ENCODE measurements at regions not wholly inside any gene's neighbourhood (a gene's known extent, or its start where the extent isn't known, plus 50 kb on each side); places are given as distances from the start of the nearest gene placed in this dataset.

- Histone ChIP-seq H3K4me1 (ENCODE audit: control insufficient read depth in 1 of 2, insufficient read depth in 2 of 2, low read length in 2 of 2) (peaks cover 64 to 67% of the 10 kb centered on the region in 2 donors), H2AFZ (ENCODE audit: insufficient read depth, low read depth, low read length, poor library complexity, severe bottlenecking) (no peak overlapping the region), H3K9me3 (replicated peaks in 1 of 2; ENCODE audit: control insufficient read depth in 1 of 2, insufficient read depth in 1 of 2, low read length in 2 of 2) (no peaks in the 10 kb centered on the region), H3K9ac (ENCODE audit: insufficient read depth, low read length, poor library complexity, severe bottlenecking) (peak overlapping the region; percentile 20), H3K4me3 (replicated peaks in 1 of 3; ENCODE audit: low read depth in 2 of 3, low read length in 3 of 3) (no peak overlapping the region), H3K79me2 (ENCODE audit: insufficient read depth, low read length) (no peaks in the 10 kb centered on the region), H4K20me1 (ENCODE audit: insufficient read depth, low read length) (no peaks in the 10 kb centered on the region), H3K36me3 (replicated peaks in 1 of 2; ENCODE audit: control insufficient read depth in 1 of 2, insufficient read depth in 2 of 2, low read length in 2 of 2) (no peaks in the 10 kb centered on the region), H3K4me2 (replicated peaks; ENCODE audit: extremely low read depth, low read length, poor library complexity, severe bottlenecking) (peak overlapping the region; percentile 26), H3K27me3 (ENCODE audit: control insufficient read depth in 2 of 2, insufficient read depth in 2 of 2, low read length in 2 of 2) (no peaks in the 10 kb centered on the region), H3K27ac (ENCODE audit: low read depth in 1 of 2, low read length in 2 of 2) (peak overlapping the region; percentile 70 to 94)
- TF ChIP-seq CTCF (IDR thresholded peaks at IDR 0.05), result no peak
- Mint-ChIP-seq H3K9me3 (peaks cover 0 to 2% (median 0%) of the 10 kb centered on the region in 7 donors), H3K4me1 (peaks cover 77% of the 10 kb centered on the region), H3K4me3 (peak overlapping the region; percentile 4 to 35), H3K36me3 (peaks cover 0 to 2% of the 10 kb centered on the region in 2 donors), H3K27ac (peak overlapping the region; percentile 89 to 97 (median 94)), H3K27me3 (ENCODE audit: low read depth in 3 of 3) (peaks cover 0 to 3% (median 2%) of the 10 kb centered on the region in 3 donors)
- intact Hi-C loops (cut with micrococcal nuclease), result loop anchor here (10.0 kb wide), 2 partner anchors 63 to 67 kb away; no protein-coding TSS in a partner anchor
- peak; percentile 86 to 92 (median 91) for DNase-seq
- WGBS (ENCODE audit: insufficient coverage), result 0% methylated on average over 5 of the region's 5 CpGs
Measured at GRCh38 chr9:107612136-107612535, 122.6 kb upstream of the KLF4 start.

DNA sequence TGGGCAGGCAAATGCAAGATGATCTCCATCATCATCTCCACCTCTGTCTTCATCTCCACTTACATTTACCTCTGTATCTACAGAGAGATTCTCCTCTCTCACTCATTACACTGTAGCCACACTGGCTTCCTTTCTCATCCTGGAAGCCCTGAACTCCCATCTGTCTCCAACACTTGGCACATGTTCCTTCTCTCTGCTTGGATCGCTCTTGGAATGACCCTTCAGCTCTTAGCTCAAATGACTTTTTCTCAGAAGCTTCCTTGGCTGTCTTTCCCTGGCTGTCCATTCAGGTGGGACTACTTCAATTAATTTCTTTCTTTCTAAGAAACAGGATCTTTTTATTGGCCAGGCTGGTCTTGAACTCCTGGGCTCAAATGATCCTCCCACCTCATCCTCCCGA is 120.0 kb upstream of the KLF4 start:
- H3K27me3 ChIP-seq (ENCODE audit: control insufficient read depth in 2 of 2, insufficient read depth in 2 of 2, low read length in 2 of 2), result no peaks in the 10 kb centered on the region
- Mint-ChIP-seq H3K27ac (no peak overlapping the region), H3K36me3 (peaks cover 0 to 2% of the 10 kb centered on the region in 2 donors), H3K4me1 (peaks cover 55% of the 10 kb centered on the region), H3K4me3 (no peak overlapping the region), H3K9me3 (peaks cover 0 to 2% (median 0%) of the 10 kb centered on the region in 7 donors), H3K27me3 (ENCODE audit: low read depth in 3 of 3) (peaks cover 0 to 3% (median 2%) of the 10 kb centered on the region in 3 donors)
- H3K79me2 ChIP-seq (ENCODE audit: insufficient read depth, low read length), result no peaks in the 10 kb centered on the region
- no peak overlapping the region for H2AFZ ChIP-seq (ENCODE audit: insufficient read depth, low read depth, low read length, poor library complexity, severe bottlenecking)
- peaks cover 38 to 41% of the 10 kb centered on the region in 2 donors for H3K4me1 ChIP-seq (ENCODE audit: control insufficient read depth in 1 of 2, insufficient read depth in 2 of 2, low read length in 2 of 2)
- DNase-seq, result no peak
- no peaks in the 10 kb centered on the region for H3K9me3 ChIP-seq (replicated peaks in 1 of 2; ENCODE audit: control insufficient read depth in 1 of 2, insufficient read depth in 1 of 2, low read length in 2 of 2)
- no peak overlapping the region for H3K4me2 ChIP-seq (replicated peaks; ENCODE audit: extremely low read depth, low read length, poor library complexity, severe bottlenecking)
- no peak overlapping the region for H3K27ac ChIP-seq (ENCODE audit: low read depth in 1 of 2, low read length in 2 of 2)
- H3K9ac ChIP-seq (ENCODE audit: insufficient read depth, low read length, poor library complexity, severe bottlenecking), result no peak overlapping the region
- no peaks in the 10 kb centered on the region for H4K20me1 ChIP-seq (ENCODE audit: insufficient read depth, low read length)
- no peak for TF ChIP-seq CTCF (IDR thresholded peaks at IDR 0.05)
- intact Hi-C loops (cut with micrococcal nuclease), result no loop called here
- no peaks in the 10 kb centered on the region for H3K36me3 ChIP-seq (replicated peaks in 1 of 2; ENCODE audit: control insufficient read depth in 1 of 2, insufficient read depth in 2 of 2, low read length in 2 of 2)
- WGBS (ENCODE audit: insufficient coverage), result no CpG with 5 or more reads among the region's 2 CpGs
- no peak overlapping the region for H3K4me3 ChIP-seq (replicated peaks in 1 of 3; ENCODE audit: low read depth in 2 of 3, low read length in 3 of 3)

All from CD14-positive monocyte (primary cell).